EH (cell line): ENCODE measurements at regions not wholly inside any gene's neighbourhood (a gene's known extent, or its start where the extent isn't known, plus 50 kb on each side); places are given as distances from the start of the nearest gene placed in this dataset.
"Not testable (repeated sequence)": the region's sequence is repeated elsewhere in the genome, so short reads cannot be mapped to it uniquely, and the experiment has no call there.

Experiments used
- DNase-seq: peaks from one replicate; pipeline ENCODE4 v3.0.0-alpha.2; 2015; ENCODE audit warnings: low read depth

- no peak for DNase-seq
Measured at GRCh38 chrX:40414335-40414734, 166.4 kb upstream of the ATP6AP2 start.

GRCh38 chrX:40411340-40412111, 169.2 kb upstream of the ATP6AP2 start:
- no peak for DNase-seq

DNA sequence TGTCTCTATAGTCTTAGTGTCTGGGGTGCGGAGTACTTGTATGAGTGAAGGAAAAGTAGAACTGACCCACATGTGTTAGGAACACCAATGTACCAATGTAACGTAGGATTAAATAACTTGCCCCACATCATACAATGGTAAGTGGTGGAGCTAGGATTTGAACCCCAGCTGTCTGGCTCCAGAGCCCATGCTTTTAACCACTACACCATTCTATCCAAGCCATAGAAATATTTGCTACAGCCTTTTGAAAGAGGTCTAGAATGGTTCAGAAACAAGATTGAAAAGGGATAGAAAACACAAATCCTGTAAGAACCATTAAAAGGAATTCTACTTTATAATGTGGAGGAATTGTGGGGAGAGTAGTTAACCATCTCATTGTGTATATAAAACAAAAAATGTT, 169.9 kb upstream of the ATP6AP2 start:
- DNase-seq, result no peak

DNA sequence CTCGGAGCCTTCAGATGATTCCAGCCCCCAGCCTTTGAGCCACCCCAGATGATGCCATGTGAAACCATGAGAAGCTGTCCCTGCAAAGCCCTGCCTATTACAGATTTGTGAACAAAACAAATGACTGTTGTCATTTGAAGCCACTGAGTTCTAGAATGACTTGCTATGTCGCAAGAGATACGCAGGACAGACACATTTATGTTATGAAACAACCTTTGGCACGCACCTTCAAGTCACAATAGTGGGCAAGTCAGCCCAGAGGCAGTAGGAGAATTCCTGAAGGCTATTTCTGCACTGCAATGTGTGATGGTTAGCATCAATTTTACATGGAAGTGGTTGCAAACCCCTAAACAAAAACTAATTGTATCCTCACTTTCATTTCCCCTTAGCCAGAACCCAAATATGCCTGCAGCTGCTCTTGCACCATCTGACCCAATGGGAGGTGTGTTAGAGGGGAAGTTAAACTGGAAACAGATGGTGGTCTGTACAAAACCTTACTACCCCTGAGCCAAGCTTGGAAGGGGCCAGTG, 174.4 kb upstream of the ATP6AP2 start:
- no peak for DNase-seq

DNA sequence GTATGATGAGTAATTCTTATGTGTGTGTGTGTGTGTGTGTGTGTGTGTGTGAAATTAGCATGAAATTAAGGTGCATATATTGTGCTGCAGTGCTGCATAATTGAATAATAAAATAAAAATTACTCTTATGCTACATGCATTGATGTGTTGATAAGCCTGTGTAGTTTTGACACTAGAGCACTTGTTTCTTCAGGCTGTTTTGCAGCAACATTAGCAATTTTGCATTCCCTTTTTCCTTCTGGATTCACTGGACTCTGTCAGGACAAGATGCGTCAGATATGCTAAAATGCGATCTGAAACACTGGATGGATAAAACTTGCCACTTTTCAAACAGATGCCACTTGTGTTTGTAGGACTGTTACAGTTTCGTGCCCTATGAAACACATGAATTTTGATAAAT, 175.4 kb upstream of the ATP6AP2 start:
- DNase-seq, result no peak

GRCh38 chrX:40403757-40404156, 177.0 kb upstream of the ATP6AP2 start:
- no peak for DNase-seq

GRCh38 chrX:40402831-40403533, 177.8 kb upstream of the ATP6AP2 start:
- DNase-seq, result peak; percentile 50

GRCh38 chrX:40395102-40395501, 185.7 kb upstream of the ATP6AP2 start:
- DNase-seq, result no peak

DNA sequence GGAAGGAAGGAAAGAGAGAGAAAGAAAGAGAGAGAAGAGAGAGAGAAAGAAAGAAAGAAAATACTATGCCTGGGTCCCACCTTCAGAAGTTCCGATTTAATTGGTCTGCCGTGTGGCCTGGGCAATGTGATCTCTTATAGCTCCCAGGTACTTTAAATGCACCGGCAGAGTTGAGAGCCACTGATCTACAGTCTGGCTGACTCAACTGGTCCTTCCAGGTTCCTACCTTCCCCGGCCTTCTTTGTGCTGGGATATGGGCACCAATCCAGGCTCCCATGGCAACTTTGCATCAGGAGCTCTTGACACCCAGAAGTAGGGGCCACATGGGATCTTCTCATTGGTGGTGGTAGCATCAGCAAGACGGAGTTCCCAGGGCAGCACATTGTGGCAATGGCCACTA, 186.5 kb upstream of the ATP6AP2 start:
- no peak for DNase-seq

DNA sequence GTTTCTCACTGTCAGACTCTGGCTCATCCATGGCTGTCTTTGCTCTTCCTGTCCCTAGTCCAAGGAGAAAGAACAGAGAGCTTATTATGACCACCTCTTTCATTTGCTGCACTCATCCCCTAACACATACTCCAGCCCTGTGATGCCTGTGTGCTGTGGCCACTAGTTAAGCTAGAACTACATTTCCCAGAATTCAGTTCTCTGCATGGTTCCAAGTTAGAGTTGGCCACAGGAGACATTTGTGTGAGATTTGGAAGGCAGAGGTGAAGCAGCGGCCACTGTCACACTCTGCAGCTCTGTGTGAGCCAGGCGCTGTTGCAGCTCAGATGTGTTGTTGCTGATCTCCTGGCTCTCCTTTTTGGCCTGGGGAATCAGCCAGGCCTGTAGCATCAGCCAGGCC, 188.2 kb upstream of the ATP6AP2 start:
- no peak for DNase-seq

DNA sequence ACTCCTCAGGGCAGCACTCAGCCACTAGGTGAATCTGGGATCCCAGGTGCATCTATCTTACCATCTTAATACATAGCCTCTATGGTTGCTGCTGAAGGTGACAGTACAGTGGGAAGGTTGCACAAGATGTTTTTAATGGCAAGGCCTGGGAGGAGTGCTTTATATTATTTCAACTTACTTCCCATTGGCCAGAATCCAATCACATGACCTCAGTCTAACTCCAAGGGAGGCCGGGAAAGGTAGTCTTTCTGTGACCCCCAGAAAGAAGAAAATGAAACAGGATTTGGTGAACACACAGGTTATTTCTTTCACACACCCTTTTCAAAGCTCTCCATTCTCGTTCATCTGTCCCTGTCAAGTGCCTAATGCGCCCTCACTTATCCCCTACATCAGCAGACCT, 189.1 kb upstream of the ATP6AP2 start:
- no peak for DNase-seq

- DNase-seq, result no peak
Measured at GRCh38 chrX:40389555-40389954, 191.2 kb upstream of the ATP6AP2 start.

DNA sequence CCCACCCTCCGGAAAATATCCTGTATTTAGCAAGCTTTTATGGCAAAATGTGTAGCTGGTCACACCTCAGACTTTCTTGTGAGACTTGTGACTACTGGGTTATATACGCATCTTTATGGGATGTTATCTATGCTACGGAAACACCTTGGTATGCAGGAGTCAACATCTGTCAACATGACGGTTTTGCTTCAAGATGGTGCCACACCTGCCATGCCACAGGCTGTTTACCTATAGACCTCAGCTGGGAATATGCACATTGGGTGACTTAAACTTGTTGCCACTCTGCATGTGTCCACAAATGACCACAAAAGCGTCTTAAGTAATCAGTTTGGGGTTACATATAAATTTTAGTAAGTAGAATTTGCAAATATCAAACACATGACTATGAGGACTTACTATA, 192.3 kb upstream of the ATP6AP2 start:
- no peak for DNase-seq

GRCh38 chrX:40387869-40388268, 192.9 kb upstream of the ATP6AP2 start:
- not testable (repeated sequence) for DNase-seq

DNA sequence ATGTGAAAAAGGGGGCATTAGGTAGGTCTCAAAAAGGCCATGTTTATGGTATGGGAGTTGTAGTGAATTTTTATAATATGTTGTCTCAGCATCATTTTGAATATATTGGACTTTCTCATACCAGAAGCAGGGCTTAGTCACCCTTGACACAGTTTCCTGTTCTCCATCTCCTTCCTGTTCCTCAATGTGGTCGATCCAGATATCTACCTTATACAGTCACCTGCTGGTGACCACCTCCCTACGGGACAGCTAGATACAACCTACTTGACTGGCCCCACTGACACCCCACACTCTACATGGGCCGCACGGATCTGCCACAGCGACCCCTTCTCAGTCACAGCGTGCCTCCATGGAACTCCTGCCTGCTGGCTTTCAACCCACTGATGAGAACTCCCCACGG, 193.5 kb upstream of the ATP6AP2 start:
- not testable (repeated sequence) for DNase-seq

- no peak for DNase-seq
Measured at GRCh38 chrX:40385682-40386081, 195.1 kb upstream of the ATP6AP2 start.

DNA sequence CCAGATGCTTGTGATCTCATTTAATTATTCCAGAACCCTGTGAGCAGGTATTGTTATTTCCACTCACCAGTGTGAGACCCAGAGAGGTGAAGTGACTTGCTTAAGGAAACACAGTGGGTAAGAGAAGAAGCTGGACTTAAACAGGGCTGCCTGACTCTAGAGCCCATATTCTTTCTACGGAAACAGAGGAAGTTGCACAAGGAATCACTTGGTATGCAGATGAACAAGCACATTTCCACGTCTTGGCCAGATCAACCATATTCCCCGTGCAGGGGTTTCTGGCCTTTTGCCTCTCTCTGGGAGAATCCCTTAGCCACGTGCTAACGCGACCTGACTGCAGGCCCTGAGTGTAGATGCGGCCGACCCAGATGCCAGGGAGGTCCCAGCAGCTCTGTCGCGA, 195.5 kb upstream of the ATP6AP2 start:
- DNase-seq, result no peak

GRCh38 chrX:40383969-40384368, 196.8 kb upstream of the ATP6AP2 start:
- no peak for DNase-seq

DNA sequence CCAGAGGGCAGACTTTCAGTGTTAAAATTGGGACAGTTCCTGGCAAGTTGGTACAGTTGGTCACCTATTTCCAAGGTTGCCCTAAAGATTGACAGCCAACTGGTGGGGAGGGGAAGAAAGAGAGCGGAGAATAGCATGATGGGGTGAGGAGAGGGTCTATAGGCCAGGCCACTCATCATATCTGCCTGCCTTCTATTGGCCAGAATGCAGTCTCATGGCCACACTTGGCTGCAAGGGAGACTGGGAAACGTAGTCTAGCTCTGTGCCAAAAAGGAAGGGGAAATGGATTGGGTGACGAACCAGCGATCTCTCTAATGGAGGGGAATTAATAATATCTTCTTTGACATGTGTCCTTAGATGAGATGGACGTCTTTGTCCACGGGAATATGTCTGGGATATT, 197.4 kb upstream of the ATP6AP2 start:
- no peak for DNase-seq

GRCh38 chrX:40380655-40381488, 199.9 kb upstream of the ATP6AP2 start:
- no peak for DNase-seq

DNA sequence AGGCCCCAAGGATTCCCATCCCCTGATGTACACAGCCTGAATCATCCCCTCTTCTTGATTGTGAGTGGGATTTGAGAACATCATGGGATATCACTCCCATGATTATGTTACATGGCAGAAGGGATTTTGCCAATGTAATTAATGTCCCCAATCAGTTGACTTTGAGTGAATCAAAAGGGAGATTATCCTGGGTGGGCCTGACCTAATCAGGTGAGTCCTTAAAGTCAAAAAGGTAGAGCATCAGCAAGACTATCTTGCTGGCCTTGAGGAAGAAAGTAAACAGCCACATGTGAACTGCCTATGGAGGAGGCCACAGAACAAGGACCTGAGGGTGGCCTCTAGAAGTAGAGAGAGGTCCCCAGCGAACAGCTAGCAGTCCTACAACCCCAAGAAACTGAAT, 203.1 kb upstream of the ATP6AP2 start:
- DNase-seq, result no peak

GRCh38 chrX:40374486-40374885, 206.3 kb upstream of the ATP6AP2 start:
- DNase-seq, result no peak

DNA sequence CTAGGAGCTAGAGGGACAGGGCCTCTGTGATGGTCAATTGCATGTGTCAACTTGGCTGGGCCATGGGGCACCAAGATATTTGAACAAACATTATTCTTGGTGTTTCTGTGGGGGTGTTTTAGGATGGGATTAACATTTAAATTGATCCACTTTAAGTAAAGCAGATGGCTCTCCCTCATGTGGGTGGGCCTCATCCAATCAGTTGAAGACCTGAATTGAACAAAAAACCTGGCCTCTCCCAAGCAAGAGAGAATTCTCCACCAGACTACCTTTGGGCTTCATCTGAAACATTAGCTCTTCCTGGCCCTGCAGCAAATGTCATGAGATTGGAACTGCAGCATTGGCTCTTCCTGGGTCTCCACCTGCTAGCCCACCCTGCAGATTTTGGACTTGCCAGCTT, 207.1 kb upstream of the ATP6AP2 start:
- no peak for DNase-seq
